ENCODE measurements at regions not wholly inside any gene's neighbourhood (a gene's known extent, or its start where the extent isn't known, plus 50 kb on each side); places are given as distances from the start of the nearest gene placed in this dataset.

DNA sequence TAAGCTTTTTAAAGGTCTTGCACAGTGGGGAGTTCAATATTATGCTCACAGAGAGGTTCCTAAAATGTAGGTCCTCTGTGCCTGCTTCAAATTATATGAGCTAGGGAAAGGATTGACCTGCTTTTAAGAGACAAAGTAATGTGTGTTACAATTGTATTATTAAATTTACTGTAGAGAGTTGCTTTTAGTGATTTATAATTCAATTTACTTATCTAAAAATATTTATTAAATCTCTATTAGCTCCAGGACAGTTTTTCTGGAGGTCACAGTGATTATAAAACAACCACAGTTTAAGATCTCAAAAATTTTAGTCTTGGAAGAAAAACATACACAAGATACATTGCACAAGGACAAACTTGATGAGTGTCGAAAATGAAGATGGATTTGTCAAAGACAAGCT, 665.7 kb upstream of the ARPP21 start:
- ChIA-PET CTCF (no interaction called here), POLR2A (no interaction called here)

- ChIA-PET POLR2A (no interaction called here), CTCF (no interaction called here)
Observed at GRCh38 chr3:34983631-34984030, 655.7 kb upstream of the ARPP21 start.

DNA sequence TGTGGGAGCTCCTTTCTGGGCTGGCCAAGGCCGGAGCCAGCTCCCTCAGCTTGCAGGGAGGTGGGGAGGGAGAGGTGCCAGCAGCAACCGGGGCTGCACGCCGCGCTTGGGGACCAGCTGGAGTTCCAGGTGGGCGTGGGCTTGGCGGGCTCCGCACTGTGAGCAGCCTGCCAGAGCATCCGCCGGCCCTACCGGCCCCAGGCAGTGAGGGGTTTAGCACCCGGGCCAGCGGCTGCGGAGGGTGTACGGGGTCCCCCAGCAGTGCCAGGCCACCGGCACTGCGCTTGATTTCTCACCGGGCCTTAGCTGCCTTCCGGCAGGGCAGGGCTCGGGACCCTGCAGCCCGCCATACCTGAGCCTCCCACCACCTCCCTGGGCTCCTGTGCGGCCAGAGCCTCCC, 651.0 kb upstream of the ARPP21 start:
- ChIA-PET POLR2A (no interaction called here), CTCF (no interaction called here)

DNA sequence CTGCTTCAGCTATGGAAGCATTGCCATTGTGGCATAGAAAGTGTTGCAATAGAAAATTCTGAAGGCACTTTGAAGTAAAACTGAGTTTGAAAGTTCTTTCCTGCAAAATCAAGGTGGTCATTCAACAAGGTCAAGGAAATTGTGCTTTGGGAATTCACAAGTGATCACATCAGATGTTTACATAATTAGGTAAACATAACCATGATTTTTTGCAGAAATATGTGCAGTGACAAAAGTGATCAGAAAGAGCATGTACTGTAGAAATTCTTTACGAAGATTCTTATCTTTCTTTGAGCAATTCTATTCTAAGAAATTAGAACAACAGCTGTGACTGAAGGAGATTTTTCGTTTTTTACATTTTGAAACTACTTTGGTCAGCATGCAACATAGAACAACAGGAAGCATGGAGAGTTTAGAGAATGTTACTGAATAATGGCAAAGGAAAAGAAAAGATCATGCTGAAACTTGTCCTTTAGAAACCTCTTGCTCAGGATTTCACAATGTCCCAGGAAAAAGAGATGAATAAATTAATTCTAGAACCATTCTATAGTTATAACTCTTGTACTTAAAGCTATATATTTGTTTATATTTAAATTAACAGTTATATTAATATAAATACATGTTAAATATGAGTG, 643.4 kb upstream of the ARPP21 start:
- CTCF ChIA-PET = no interaction called here
- POLR2A ChIA-PET = no interaction called here

DNA sequence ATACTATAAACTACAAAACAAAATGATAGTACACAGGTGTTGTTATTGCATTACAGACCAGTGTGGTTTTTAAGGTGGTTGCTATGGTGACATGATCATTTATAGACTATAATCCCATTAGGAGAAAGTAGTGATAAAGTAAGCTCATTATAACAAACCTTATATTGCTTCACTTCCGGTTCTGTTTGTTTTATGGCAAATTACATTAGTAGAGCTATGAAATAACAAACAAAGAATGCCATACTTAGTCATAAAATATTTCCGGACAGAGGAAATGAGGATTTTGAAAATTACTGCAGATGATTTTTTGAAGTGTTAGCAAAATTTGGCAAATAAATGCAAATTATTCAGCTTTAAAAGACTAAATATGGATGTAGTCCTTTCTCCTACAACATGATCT, 640.4 kb upstream of the ARPP21 start:
- ChIA-PET POLR2A (no interaction called here), CTCF (no interaction called here)

DNA sequence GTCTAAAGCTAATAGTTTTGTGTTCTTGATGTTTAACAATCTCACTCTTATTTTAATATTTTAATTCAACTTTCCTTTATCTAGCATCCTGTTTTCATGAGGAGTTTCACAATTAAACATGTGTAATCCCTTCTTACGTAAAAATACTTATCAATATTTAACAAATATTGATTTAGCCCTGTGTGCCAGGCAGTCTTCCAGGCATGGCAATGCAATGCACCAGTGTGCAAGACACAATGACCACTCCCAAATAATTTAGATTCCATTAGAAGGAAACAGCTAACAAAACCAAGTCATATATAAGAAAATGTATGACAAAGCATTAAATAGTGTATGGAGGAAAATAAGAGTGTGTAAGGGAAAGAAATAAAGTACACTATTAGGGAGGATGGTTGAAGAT, 627.1 kb upstream of the ARPP21 start:
- CTCF ChIA-PET = no interaction called here

GRCh38 chr3:35028157-35028556, 611.2 kb upstream of the ARPP21 start:
- ChIA-PET CTCF (no interaction called here), POLR2A (no interaction called here)

More for the DNA sequence above, 627.1 kb upstream of the ARPP21 start:
- POLR2A ChIA-PET = no interaction called here

DNA sequence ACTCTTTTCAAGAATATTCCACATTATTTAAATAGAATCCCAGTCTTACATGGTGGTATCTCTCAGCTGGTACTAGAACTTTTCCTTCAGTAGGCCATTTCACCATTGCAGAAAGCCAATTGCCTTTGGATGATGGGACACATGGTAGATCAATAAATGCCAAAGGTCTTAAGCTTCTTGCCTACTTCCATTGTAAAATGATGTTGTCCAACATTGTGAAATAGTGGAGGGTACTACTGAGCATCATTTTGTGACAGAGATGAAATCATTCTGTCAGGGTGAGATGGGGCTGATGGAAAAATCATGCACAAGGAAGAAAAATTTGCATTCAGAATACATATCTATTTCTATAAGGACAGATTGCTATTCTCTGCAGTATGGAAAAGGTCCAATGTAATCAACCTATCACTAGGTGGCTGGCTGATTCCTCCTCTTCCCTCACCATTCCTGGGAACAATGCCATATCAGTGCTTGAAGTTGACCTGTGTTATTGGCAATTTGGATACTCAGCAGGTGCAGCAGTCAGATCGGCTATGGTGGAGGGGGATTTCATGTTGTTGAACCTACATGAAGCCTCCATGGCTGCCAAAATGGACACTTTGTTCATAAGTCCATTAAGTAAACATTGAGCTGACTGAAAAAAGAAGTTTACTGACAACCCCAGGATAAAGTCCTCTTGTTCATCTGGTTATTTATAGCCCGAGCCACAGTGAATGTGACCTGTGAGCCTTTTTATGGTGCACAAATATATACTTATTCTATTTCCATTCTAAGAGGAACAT, 596.9 kb upstream of the ARPP21 start:
- POLR2A ChIA-PET = no interaction called here
- CTCF ChIA-PET = no interaction called here

DNA sequence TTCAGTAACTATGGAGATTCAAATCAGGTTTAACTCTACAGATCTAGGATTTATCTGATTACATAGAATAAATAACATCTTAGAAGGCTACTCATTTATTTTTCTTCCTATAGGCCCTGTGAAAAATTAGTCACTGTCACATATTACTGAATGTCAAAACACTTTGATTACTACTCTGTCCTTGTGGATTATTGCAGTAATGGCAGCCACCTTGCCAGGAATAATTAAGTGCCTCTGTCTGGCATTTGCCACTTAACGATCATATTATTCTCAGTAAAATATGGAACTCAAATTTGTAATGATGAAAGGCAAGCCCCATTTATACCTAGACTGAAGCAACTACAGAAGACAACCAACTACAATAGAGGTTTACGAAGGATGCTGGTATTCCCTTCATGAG, 596.3 kb upstream of the ARPP21 start:
- POLR2A ChIA-PET = no interaction called here
- CTCF ChIA-PET = no interaction called here

- CTCF ChIA-PET = no interaction called here
- POLR2A ChIA-PET = no interaction called here
Observed at GRCh38 chr3:35044190-35044589, 595.1 kb upstream of the ARPP21 start.

DNA sequence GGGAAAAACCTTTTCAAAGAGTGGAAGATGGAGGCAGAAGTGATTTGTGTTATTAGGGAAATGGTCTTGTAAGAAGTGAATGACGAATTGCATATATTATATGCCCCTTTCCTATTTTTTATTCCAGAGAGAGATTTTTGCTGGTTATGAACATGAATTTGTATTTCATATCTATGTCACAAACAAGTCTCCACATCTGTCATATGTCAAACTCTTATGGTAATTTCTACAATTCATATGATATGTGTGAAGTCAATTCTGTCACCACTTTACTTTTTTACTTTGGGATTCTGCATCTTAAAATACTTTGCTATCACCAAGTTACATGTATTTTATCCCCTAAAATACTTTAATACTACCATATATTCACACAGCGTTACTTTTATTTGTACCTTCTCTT, 594.2 kb upstream of the ARPP21 start:
- ChIA-PET CTCF (no interaction called here), POLR2A (no interaction called here)

DNA sequence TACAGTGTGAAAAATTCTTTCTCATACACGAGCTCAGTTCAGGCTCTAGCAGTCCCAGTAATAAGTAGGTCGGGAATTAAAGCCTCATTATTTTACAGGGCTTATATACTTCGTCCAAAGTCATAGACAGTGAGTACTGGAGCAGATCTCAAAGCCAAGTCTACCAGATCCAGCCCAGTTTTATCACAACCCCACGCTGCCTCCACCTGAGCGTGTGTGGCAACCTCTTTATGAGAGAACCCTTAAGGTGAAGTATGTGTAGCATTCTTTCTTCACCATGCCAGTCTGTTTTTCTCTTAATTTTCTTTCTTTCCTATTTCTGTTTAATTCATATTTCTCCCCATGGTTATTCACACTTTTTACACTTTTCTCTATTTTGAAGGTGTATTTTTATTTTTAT, 574.6 kb upstream of the ARPP21 start:
- ChIA-PET CTCF (no interaction called here), POLR2A (no interaction called here)

- POLR2A ChIA-PET = no interaction called here
Observed at GRCh38 chr3:35065891-35066290, 573.4 kb upstream of the ARPP21 start.

GRCh38 chr3:35067750-35068149, 571.6 kb upstream of the ARPP21 start:
- POLR2A ChIA-PET = no interaction called here
- CTCF ChIA-PET = no interaction called here

More at GRCh38 chr3:35065891-35066290, 573.4 kb upstream of the ARPP21 start:
- CTCF ChIA-PET = no interaction called here

GRCh38 chr3:35070088-35070487, 569.2 kb upstream of the ARPP21 start:
- ChIA-PET POLR2A (no interaction called here), CTCF (no interaction called here)

DNA sequence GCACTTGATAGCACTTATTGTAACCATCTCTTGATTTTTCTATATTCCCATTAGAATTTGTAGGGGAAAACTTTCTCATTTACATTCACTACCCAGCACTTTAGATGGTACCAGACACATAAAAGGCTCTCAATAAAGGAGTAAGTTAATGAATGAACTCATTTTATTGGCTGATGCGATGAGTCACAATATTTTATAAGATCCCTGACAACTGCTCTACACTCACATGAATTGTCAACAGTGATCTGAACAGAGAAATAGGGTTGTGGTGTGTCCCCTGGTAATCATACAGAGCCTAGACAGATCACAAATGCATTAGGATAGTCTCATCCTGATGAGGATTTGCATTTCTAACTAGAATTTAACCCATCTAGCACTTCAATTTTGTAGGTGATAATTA, 567.6 kb upstream of the ARPP21 start:
- CTCF ChIA-PET = no interaction called here
- POLR2A ChIA-PET = no interaction called here

DNA sequence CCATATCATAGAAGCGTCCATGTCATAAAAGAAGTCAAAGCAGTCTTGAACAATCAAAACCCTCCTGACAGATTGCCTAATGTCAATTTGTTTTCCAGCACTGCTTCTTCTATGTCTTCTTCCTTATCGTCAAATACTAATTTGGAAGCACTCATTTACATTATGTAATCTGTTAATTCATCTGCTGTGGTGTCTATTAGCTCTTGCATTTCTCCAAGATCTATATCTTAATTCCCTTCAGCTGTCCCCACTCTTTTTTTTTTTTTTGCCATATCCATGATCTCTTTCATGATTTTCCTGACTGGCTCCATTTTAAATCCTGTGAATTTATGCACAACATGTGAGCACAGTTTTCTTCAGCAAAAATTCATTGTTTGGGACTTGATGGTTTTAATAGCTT, 560.5 kb upstream of the ARPP21 start:
- ChIA-PET POLR2A (no interaction called here), CTCF (no interaction called here)

GRCh38 chr3:35079403-35079802, 559.9 kb upstream of the ARPP21 start:
- POLR2A ChIA-PET = no interaction called here
- CTCF ChIA-PET = no interaction called here

GRCh38 chr3:35081899-35082298, 557.4 kb upstream of the ARPP21 start:
- POLR2A ChIA-PET = no interaction called here
- CTCF ChIA-PET = no interaction called here

GRCh38 chr3:35088943-35089342, 550.4 kb upstream of the ARPP21 start:
- ChIA-PET CTCF (no interaction called here), POLR2A (no interaction called here)

DNA sequence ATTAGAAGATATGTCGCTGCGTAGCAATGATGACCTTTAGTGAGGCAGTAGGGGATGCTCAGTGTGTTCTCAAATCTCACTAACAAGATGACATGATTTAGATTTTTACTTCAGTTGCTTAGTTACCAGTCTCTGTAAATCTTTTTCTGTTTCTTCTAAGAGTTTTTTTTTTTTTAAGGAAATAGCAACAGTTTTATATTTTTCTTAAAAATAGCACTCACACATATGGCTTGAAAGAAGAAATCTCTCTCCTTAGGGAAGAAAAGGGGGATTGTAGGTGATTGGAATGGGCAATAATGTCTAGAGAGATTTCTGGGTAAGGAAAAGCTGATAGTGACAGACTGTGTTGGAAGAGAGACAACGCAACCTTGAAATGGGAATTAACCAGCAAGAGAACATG, 524.6 kb upstream of the ARPP21 start:
- ChIA-PET POLR2A (no interaction called here), CTCF (no interaction called here)

- ChIA-PET CTCF (no interaction called here), POLR2A (no interaction called here)
Observed at GRCh38 chr3:35120026-35120425, 519.3 kb upstream of the ARPP21 start.
